GM12878 (cell line): ENCODE measurements at regions not wholly inside any gene's neighbourhood (a gene's known extent, or its start where the extent isn't known, plus 50 kb on each side); places are given as distances from the start of the nearest gene placed in this dataset.

Source experiments
- ATAC-seq: fragments of 200-7000 bp; cut with Tn5 transposase; 3 replicates; pipeline ENCODE4 v1.9.1; 2020; ENCODE audit warnings: mild to moderate bottlenecking, moderate library complexity
- BruUV-seq: library from RNA; stranded (reverse); fragments of 400-500 nt; replicated peaks from 2 replicates; lab custom pipeline; 2021; lab: Mats Ljungman, UMichigan
- CTCF ChIA-PET: fragments of 300-600 bp; sonication (Branson Sonifier 250); formaldehyde crosslinking; extraction: SDS; loops from one replicate; lab custom pipeline; 2021; ENCODE audit warnings: inconsistent platforms; lab: Yijun Ruan, JAX
- POLR2A ChIA-PET: fragments of 350-600 bp; formaldehyde crosslinking; extraction: SDS; loops from one replicate; lab custom pipeline; 2021; ENCODE audit warnings: inconsistent platforms; lab: Charles Lee
- RAD21 ChIA-PET: fragments of 300-600 bp; sonication (Branson Sonifier 250); formaldehyde crosslinking; loops from one replicate; lab custom pipeline; 2023; ENCODE audit warnings: antibody characterized with exemption; ENCODE audit not compliant: unreplicated experiment; lab: Charles Lee
- SMC1A ChIA-PET: fragments of 300-600 bp; sonication (Branson Sonifier 250); formaldehyde crosslinking; loops from one replicate; lab custom pipeline; 2023; ENCODE audit not compliant: unreplicated experiment, uncharacterized antibody; lab: Charles Lee
- DNase-seq: peaks from one replicate; pipeline ENCODE4 v3.0.0-alpha.2; 2011; ENCODE audit warnings: low read depth, low spot score
- FAIRE-seq: peaks from 3 replicates; lab custom pipeline; 2011; peaks lifted over from hg19 to GRCh38; lab: Jason Lieb, UNC
- H2AFZ ChIP-seq: 2 replicates; pipeline ENCODE4 v1.6.0; 2011; ENCODE audit warnings: low read depth, low read length, control low read depth; ENCODE audit not compliant: control insufficient read depth
- H3K27ac ChIP-seq: 2 replicates; pipeline ENCODE4 v1.5.1; 2011; ENCODE audit warnings: control low read depth; ENCODE audit not compliant: control insufficient read depth, insufficient read depth
- H3K27me3 ChIP-seq, 2 experiments: replicated peaks in 1 of 2; 2 replicates each; pipeline versions ENCODE4 v1.6.0 to v1.6.1; 2011; ENCODE audit warnings: low read length in 1 of 2; ENCODE audit not compliant: control insufficient read depth in 2 of 2, insufficient read depth in 2 of 2
- H3K36me3 ChIP-seq, 2 experiments: 2 replicates each; pipeline ENCODE4 v1.5.1; 2011; ENCODE audit warnings: low read length in 1 of 2; ENCODE audit not compliant: control insufficient read depth in 2 of 2, insufficient read depth in 2 of 2
- H3K4me1 ChIP-seq: 2 replicates; pipeline ENCODE4 v1.6.1; 2011; ENCODE audit warnings: mild to moderate bottlenecking, low read length, moderate library complexity, mixed read lengths; ENCODE audit not compliant: control insufficient read depth, insufficient read depth
- H3K4me2 ChIP-seq: 2 replicates; pipeline ENCODE4 v1.6.0; 2011; ENCODE audit warnings: control low read depth; ENCODE audit not compliant: control insufficient read depth, insufficient read depth
- H3K4me3 ChIP-seq: fragments of 200-600 bp; sonication (generic); 2 replicates; pipeline ENCODE4 v1.5.1; 2016
- H3K79me2 ChIP-seq: 2 replicates; pipeline ENCODE4 v1.6.0; 2011; ENCODE audit warnings: low read length; ENCODE audit not compliant: control insufficient read depth, insufficient read depth
- H3K9ac ChIP-seq: 2 replicates; pipeline ENCODE4 v1.8.0; 2011; ENCODE audit warnings: low read length, control low read depth, mixed read lengths; ENCODE audit not compliant: control insufficient read depth, insufficient read depth
- H3K9me3 ChIP-seq: replicated peaks from 3 replicates; pipeline ENCODE4 v1.5.1; 2011; ENCODE audit warnings: mild to moderate bottlenecking, low read length; ENCODE audit not compliant: control insufficient read depth, insufficient read depth
- H4K20me1 ChIP-seq: 2 replicates; pipeline ENCODE4 v1.6.0; 2011; ENCODE audit not compliant: control insufficient read depth, insufficient read depth
- CREB1 ChIP-seq: IDR thresholded peaks from 2 replicates; pipeline ENCODE4 v1.6.1; 2012; ENCODE audit warnings: low read depth, mild to moderate bottlenecking, inconsistent platforms
- CREM ChIP-seq: IDR thresholded peaks from 2 replicates; pipeline ENCODE4 v1.6.1; 2014; ENCODE audit warnings: antibody characterized with exemption, low read depth
- GABPA ChIP-seq: IDR thresholded peaks from 2 replicates; pipeline ENCODE4 v1.6.1; 2014; ENCODE audit warnings: antibody characterized with exemption, low read depth, mild to moderate bottlenecking, inconsistent platforms
- KDM1A ChIP-seq: fragments of 200-600 bp; sonication (generic); IDR thresholded peaks from 2 replicates; pipeline ENCODE4 v1.6.1; 2016; ENCODE audit warnings: borderline replicate concordance
- LARP7 ChIP-seq: fragments of 450-650 bp; IDR thresholded peaks from 2 replicates; pipeline ENCODE4 v1.6.1; 2017; ENCODE audit warnings: mild to moderate bottlenecking
- MEF2A ChIP-seq: IDR thresholded peaks from 2 replicates; pipeline ENCODE4 v1.6.1; 2011; ENCODE audit warnings: low read depth, mild to moderate bottlenecking, low read length, moderate library complexity; ENCODE audit not compliant: insufficient read depth
- MYB ChIP-seq: fragments of 150-350 bp; IDR thresholded peaks from 2 replicates; pipeline ENCODE4 v1.6.1; 2014; ENCODE audit warnings: mild to moderate bottlenecking, low read depth, low read length, borderline replicate concordance
- NFXL1 ChIP-seq: fragments of 450-650 bp; IDR thresholded peaks from 2 replicates; pipeline ENCODE4 v1.6.1; 2017; ENCODE audit warnings: antibody characterized with exemption, mild to moderate bottlenecking, borderline replicate concordance
- POLR2AphosphoS5 ChIP-seq: IDR thresholded peaks from 2 replicates; pipeline ENCODE4 v1.6.1; 2011; ENCODE audit warnings: mild to moderate bottlenecking, low read length, inconsistent platforms
- SMAD1 ChIP-seq: fragments of 450-650 bp; IDR thresholded peaks from 2 replicates; pipeline ENCODE4 v1.6.1; 2018; ENCODE audit warnings: mild to moderate bottlenecking, low read depth; ENCODE audit not compliant: partially characterized antibody
- SPI1 ChIP-seq: IDR thresholded peaks from 2 replicates; pipeline ENCODE4 v1.6.1; 2011; ENCODE audit warnings: low read depth, mild to moderate bottlenecking, low read length, moderate library complexity, borderline replicate concordance; ENCODE audit not compliant: insufficient read depth
- TCF12 ChIP-seq: IDR thresholded peaks from 2 replicates; pipeline ENCODE4 v1.6.1; 2011; ENCODE audit warnings: low read depth, mild to moderate bottlenecking, low read length
- ZNF217 ChIP-seq: fragments of 450-650 bp; IDR thresholded peaks from 2 replicates; pipeline ENCODE4 v1.6.1; 2017; ENCODE audit warnings: antibody characterized with exemption, mild to moderate bottlenecking
- ZNF24 ChIP-seq: fragments of 450-650 bp; IDR thresholded peaks from 2 replicates; pipeline ENCODE4 v1.6.1; 2017; ENCODE audit warnings: antibody characterized with exemption, mild to moderate bottlenecking
- WGBS: methylation state at CpG from one replicate; pipeline ENCODE4 v1.1.6; 2016; ENCODE audit warnings: low lambda C conversion rate; ENCODE audit not compliant: insufficient replicate concordance, insufficient coverage; ENCODE audit errors: missing lambda C conversion rate; 5-methylcytosine and 5-hydroxymethylcytosine counted together
- in situ Hi-C: fragments of 300-500 bp; cut with MboI; formaldehyde crosslinking; loops from 9 replicates; pipeline ENCODE4 v1.14.3; 2018; ENCODE audit warnings: mixed read lengths
- intact Hi-C: fragments of 100-400 bp; cut with micrococcal nuclease; formaldehyde crosslinking; loops from one replicate; pipeline ENCODE4 v1.14.2; 2022; ENCODE audit not compliant: unreplicated experiment

GRCh38 chr3:45332901-45333407 lies 55.4 kb upstream of the LARS2 start:
- Histone ChIP-seq H2AFZ (no peak overlapping the region), H3K27me3 (peaks cover 0 to 2% of the 10 kb centered on the region in 2 experiments; a peak in 3 of 4 replicates), H4K20me1 (no peaks in the 10 kb centered on the region), H3K4me2 (no peak overlapping the region), H3K79me2 (no peaks in the 10 kb centered on the region), H3K9ac (no peak overlapping the region), H3K36me3 (no peaks in the 10 kb centered on the region), H3K4me1 (no peaks in the 10 kb centered on the region), H3K4me3 (no peak overlapping the region), H3K27ac (no peak overlapping the region), H3K9me3 (no peaks in the 10 kb centered on the region)
- no peak for ATAC-seq
- TF ChIP-seq SMAD1 (no peak), ZNF24 (no peak), GABPA (no peak), CREM (no peak), KDM1A (no peak), ZNF217 (no peak), MYB (no peak), MEF2A (no peak), LARP7 (no peak), NFXL1 (no peak), TCF12 (no peak), POLR2AphosphoS5 (no peak), CREB1 (no peak), SPI1 (no peak)
- no peak for DNase-seq
- CTCF ChIA-PET: interaction anchor here (2.0 to 2.9 kb wide), 2 partner anchors 292 to 294 kb away, joined by 8 to 11 read pairs; no protein-coding TSS in a partner anchor
- no peak for FAIRE-seq
- POLR2A ChIA-PET: no interaction called here
- BruUV-seq: no TSS peak
- in situ Hi-C loops (no loop called here), intact Hi-C loops (no loop called here)
- SMC1A ChIA-PET: interaction anchor here (1.4 to 2.1 kb wide), 3 partner anchors 60 to 294 kb away, joined by 3 to 7 read pairs (median 6); no protein-coding TSS in a partner anchor
- RAD21 ChIA-PET: interaction anchor here (0.6 to 0.7 kb wide), 2 partner anchors 42 to 254 kb away, joined by 3 read pairs; no protein-coding TSS in a partner anchor
- WGBS: 0% methylated on average over 4 of the region's 4 CpGs
